HCT116 (cell line): ENCODE measurements at regions not wholly inside any gene's neighbourhood (a gene's known extent, or its start where the extent isn't known, plus 50 kb on each side); places are given as distances from the start of the nearest gene placed in this dataset.

Experiments
- ATAC-seq: fragments of 200-7000 bp; cut with Tn5 transposase; 2 replicates; pipeline ENCODE4 v1.9.1; 2020; ENCODE audit warnings: mild to moderate bottlenecking, moderate library complexity
- BruUV-seq: library from RNA; stranded (reverse); fragments of 400-500 nt; replicated peaks from 2 replicates; lab custom pipeline; 2021; lab: Mats Ljungman, UMichigan
- CTCF ChIA-PET: fragments of 300-600 bp; sonication (Branson Sonifier 250); formaldehyde crosslinking; loops from one replicate; lab custom pipeline; 2021; ENCODE audit warnings: antibody characterized with exemption; lab: Charles Lee
- POLR2A ChIA-PET: fragments of 300-600, 350-600 bp; sonication (Branson Sonifier 250); formaldehyde crosslinking; loops from one replicate; lab custom pipeline; 2021; ENCODE audit warnings: antibody characterized with exemption; lab: Charles Lee
- RAD21 ChIA-PET, 2 experiments: fragments of 300-600 bp; sonication (Branson Sonifier 250); formaldehyde crosslinking; loops; one replicate each; lab custom pipeline; 2023; ENCODE audit warnings: low total read pairs in 2 of 2; ENCODE audit not compliant: uncharacterized antibody in 2 of 2, unreplicated experiment in 2 of 2, low non-redundant PET in 1 of 2; lab: Charles Lee
- DNase-seq: peaks from one replicate; pipeline ENCODE4 v3.0.0-alpha.2; 2010; ENCODE audit warnings: low read depth, low spot score
- H2AFZ ChIP-seq: fragments of 200-600 bp; shearing (Covaris generic), sonication (generic); 2 replicates; pipeline ENCODE4 v1.6.1; 2017; ENCODE audit warnings: low read depth, mixed run types, mixed read lengths, antibody characterized with exemption, low read length; ENCODE audit not compliant: poor library complexity, severe bottlenecking
- H3K27ac ChIP-seq: 2 replicates; pipeline ENCODE4 v1.5.1; 2012; ENCODE audit warnings: low read depth, low read length
- H3K27me3 ChIP-seq: fragments of 200-600 bp; sonication (generic); 2 replicates; pipeline ENCODE4 v1.6.1; 2016; ENCODE audit warnings: mixed run types, low read length, mixed read lengths; ENCODE audit not compliant: insufficient read depth
- H3K36me3 ChIP-seq, 2 experiments: fragments of 200-500 bp in 1 of 2; fragments of 200-600 bp in 1 of 2; sonication (Bioruptor generic) in 1 of 2; sonication (generic) in 1 of 2; 2 replicates each; pipeline versions ENCODE4 v1.5.1 to v1.6.1; 2014 to 2016; ENCODE audit warnings: low read length in 2 of 2, inconsistent platforms in 1 of 2, mixed read lengths in 1 of 2, mixed run types in 1 of 2; ENCODE audit not compliant: insufficient read depth in 2 of 2, control insufficient read depth in 1 of 2
- H3K4me1 ChIP-seq, 2 experiments: fragments of 200-600 bp in 1 of 2; sonication (generic) in 1 of 2; 2 replicates each; pipeline versions ENCODE4 v1.5.1 to v1.6.1; 2012 to 2017; ENCODE audit warnings: low read length in 2 of 2, inconsistent platforms in 1 of 2, mild to moderate bottlenecking in 1 of 2, mixed read lengths in 1 of 2, mixed run types in 1 of 2, moderate library complexity in 1 of 2; ENCODE audit not compliant: insufficient read depth in 2 of 2, control insufficient read depth in 1 of 2
- H3K4me2 ChIP-seq: fragments of 200-600 bp; sonication (generic); 2 replicates; pipeline ENCODE4 v1.6.1; 2017; ENCODE audit warnings: mixed run types, low read length, mixed read lengths
- H3K4me3 ChIP-seq, 2 experiments: fragments of 200-600 bp in 1 of 2; sonication (generic) in 1 of 2; replicated peaks in 1 of 2; 2 replicates each; pipeline ENCODE4 v1.5.1; 2011 to 2016; ENCODE audit warnings: low read length in 2 of 2, control low read depth in 1 of 2, low read depth in 1 of 2, mild to moderate bottlenecking in 1 of 2, mixed read lengths in 1 of 2, mixed run types in 1 of 2
- H3K79me2 ChIP-seq: fragments of 200-600 bp; sonication (generic); 2 replicates; pipeline ENCODE4 v1.6.1; 2017; ENCODE audit warnings: mild to moderate bottlenecking, mixed run types, low read length, moderate library complexity, mixed read lengths; ENCODE audit not compliant: insufficient read depth
- H3K9ac ChIP-seq: fragments of 200-600 bp; sonication (generic); 2 replicates; pipeline ENCODE4 v1.6.1; 2016; ENCODE audit warnings: low read length, mixed read lengths
- H3K9me2 ChIP-seq: fragments of 200-600 bp; sonication (generic), shearing (Covaris generic); 2 replicates; pipeline ENCODE4 v1.6.1; 2017; ENCODE audit warnings: mixed run types, mild to moderate bottlenecking, moderate library complexity; ENCODE audit not compliant: insufficient read depth
- H3K9me3 ChIP-seq, 2 experiments: fragments of 200-500 bp in 1 of 2; fragments of 200-600 bp in 1 of 2; sonication (Bioruptor generic) in 1 of 2; sonication (generic) in 1 of 2; 2 replicates each; pipeline ENCODE4 v1.6.1; 2014 to 2017; ENCODE audit warnings: low read length in 2 of 2, mixed read lengths in 2 of 2, inconsistent platforms in 1 of 2, low read depth in 1 of 2, mild to moderate bottlenecking in 1 of 2, mixed run types in 1 of 2, moderate library complexity in 1 of 2; ENCODE audit not compliant: control insufficient read depth in 1 of 2, insufficient read depth in 1 of 2
- H4K20me1 ChIP-seq: fragments of 200-600 bp; sonication (generic), shearing (Covaris generic); 2 replicates; pipeline ENCODE4 v1.6.1; 2017; ENCODE audit warnings: mixed run types, mild to moderate bottlenecking, moderate library complexity; ENCODE audit not compliant: insufficient read depth
- CBX3 ChIP-seq: IDR thresholded peaks from 2 replicates; pipeline ENCODE4 v1.6.1; 2012; ENCODE audit warnings: low read depth
- EZH2phosphoT487 ChIP-seq: fragments of 200-600 bp; IDR thresholded peaks from 2 replicates; pipeline ENCODE4 v1.6.1; 2018; ENCODE audit warnings: antibody characterized with exemption, borderline replicate concordance
- JUND ChIP-seq: IDR thresholded peaks from 2 replicates; pipeline ENCODE4 v1.6.1; 2012
- POLR2A ChIP-seq: IDR thresholded peaks from 2 replicates; pipeline ENCODE4 v1.7.0; 2011; ENCODE audit warnings: borderline replicate concordance; ENCODE audit not compliant: insufficient read depth, insufficient read length; ENCODE audit errors: extremely low read depth
- SP1 ChIP-seq: IDR thresholded peaks from 2 replicates; pipeline ENCODE4 v1.6.1; 2012; ENCODE audit warnings: low read depth
- YY1 ChIP-seq: IDR thresholded peaks from 2 replicates; pipeline ENCODE4 v1.6.1; 2011; ENCODE audit warnings: low read length, low read depth, moderate library complexity, mild to moderate bottlenecking; ENCODE audit not compliant: insufficient replicate concordance; ENCODE audit errors: extremely low read depth
- intact Hi-C: fragments of 100-400 bp; cut with micrococcal nuclease; formaldehyde crosslinking; loops from 2 replicates; pipeline ENCODE4 v1.10.0; 2022
- TF ChIP-seq, protein P1 (sequence below): IDR thresholded peaks from 2 replicates; pipeline ENCODE4 v1.6.1; 2012
- TF ChIP-seq, protein P2 (sequence below), 3 experiments: fragments of 200-600 bp in 1 of 3; sonication (generic) in 1 of 3; IDR thresholded peaks in 2 of 3; conservative IDR thresholded peaks in 1 of 3; 2 replicates each; pipeline ENCODE4 v1.5.1; 2012 to 2017; ENCODE audit warnings: low read depth in 2 of 3, low read length in 2 of 3, antibody characterized with exemption in 1 of 3, borderline replicate concordance in 1 of 3, control low read depth in 1 of 3, mild to moderate bottlenecking in 1 of 3, mixed read lengths in 1 of 3, mixed run types in 1 of 3, moderate library complexity in 1 of 3; ENCODE audit not compliant: insufficient read depth in 1 of 3

- Histone ChIP-seq H3K4me1 (no peaks in the 10 kb centered on the region), H3K27ac (no peak overlapping the region), H3K9me3 (peaks cover 9 to 14% of the 10 kb centered on the region in 2 experiments; a peak in 2 of 4 replicates), H3K36me3 (no peaks in the 10 kb centered on the region), H3K9ac (no peak overlapping the region), H3K4me3 (no peak overlapping the region)
- CTCF ChIA-PET = no interaction called here
- no peak for ATAC-seq
- RAD21 ChIA-PET = no interaction called here
- BruUV-seq = no TSS peak
- no peak for TF ChIP-seq POLR2A
- TF ChIP-seq, protein P1, sequence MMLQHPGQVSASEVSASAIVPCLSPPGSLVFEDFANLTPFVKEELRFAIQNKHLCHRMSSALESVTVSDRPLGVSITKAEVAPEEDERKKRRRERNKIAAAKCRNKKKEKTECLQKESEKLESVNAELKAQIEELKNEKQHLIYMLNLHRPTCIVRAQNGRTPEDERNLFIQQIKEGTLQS = no peak
- TF ChIP-seq JUND = no peak
- TF ChIP-seq EZH2phosphoT487 = no peak
- TF ChIP-seq YY1 = no peak
- TF ChIP-seq, protein P2, sequence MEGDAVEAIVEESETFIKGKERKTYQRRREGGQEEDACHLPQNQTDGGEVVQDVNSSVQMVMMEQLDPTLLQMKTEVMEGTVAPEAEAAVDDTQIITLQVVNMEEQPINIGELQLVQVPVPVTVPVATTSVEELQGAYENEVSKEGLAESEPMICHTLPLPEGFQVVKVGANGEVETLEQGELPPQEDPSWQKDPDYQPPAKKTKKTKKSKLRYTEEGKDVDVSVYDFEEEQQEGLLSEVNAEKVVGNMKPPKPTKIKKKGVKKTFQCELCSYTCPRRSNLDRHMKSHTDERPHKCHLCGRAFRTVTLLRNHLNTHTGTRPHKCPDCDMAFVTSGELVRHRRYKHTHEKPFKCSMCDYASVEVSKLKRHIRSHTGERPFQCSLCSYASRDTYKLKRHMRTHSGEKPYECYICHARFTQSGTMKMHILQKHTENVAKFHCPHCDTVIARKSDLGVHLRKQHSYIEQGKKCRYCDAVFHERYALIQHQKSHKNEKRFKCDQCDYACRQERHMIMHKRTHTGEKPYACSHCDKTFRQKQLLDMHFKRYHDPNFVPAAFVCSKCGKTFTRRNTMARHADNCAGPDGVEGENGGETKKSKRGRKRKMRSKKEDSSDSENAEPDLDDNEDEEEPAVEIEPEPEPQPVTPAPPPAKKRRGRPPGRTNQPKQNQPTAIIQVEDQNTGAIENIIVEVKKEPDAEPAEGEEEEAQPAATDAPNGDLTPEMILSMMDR (IDR thresholded peaks at IDR 0.05 in 2 of 3, conservative IDR thresholded peaks at IDR 0.05 in 1 of 3; ENCODE audit: borderline replicate concordance in 1 of 3, insufficient read depth in 1 of 3, low read depth in 2 of 3, low read length in 2 of 3) = no peak
- TF ChIP-seq CBX3 = no peak
- no peak for TF ChIP-seq SP1
- TF ChIP-seq, all 23 proteins: peak for 0
- intact Hi-C loops = no loop called here
- POLR2A ChIA-PET = no interaction called here
- no peaks in the 10 kb centered on the region for H3K79me2 ChIP-seq
- no peak overlapping the region for H2AFZ ChIP-seq
- H3K4me2 ChIP-seq = no peak overlapping the region
- no peaks in the 10 kb centered on the region for H3K9me2 ChIP-seq
- no peaks in the 10 kb centered on the region for H4K20me1 ChIP-seq
- H3K27me3 ChIP-seq = no peaks in the 10 kb centered on the region
- no peak for DNase-seq
Observed at GRCh38 chr1:105427543-105427942, 1628.9 kb upstream of the PRMT6 start.
